ENCODE measurements at regions not wholly inside any gene's neighbourhood (a gene's known extent, or its start where the extent isn't known, plus 50 kb on each side); places are given as distances from the start of the nearest gene placed in this dataset.

DNA sequence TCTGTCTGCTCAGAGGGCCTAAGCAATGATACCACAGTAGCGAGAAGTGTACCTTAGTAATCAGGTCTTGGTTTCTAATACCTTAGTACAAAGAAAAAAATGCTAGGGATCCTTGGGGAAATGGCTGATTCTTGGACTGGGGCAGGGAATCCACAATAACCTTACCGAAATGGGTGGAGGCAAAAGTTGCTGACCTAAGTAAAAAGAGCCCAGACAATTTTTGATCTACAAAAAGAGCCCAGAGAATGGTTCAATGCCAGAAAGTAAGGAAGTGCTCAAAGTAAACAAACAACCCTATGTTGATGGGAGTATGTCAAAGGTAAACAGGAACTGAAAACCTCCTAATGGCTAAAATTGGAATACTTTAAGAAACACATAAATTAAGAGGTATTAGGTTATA is 130.1 kb upstream of the MAGEB18 start:
- TF ChIP-seq POLR2A (IDR thresholded peaks at IDR 0.05): no peak
- TF ChIP-seq EP300 (IDR thresholded peaks at IDR 0.05): no peak
- TF ChIP-seq, protein P1, sequence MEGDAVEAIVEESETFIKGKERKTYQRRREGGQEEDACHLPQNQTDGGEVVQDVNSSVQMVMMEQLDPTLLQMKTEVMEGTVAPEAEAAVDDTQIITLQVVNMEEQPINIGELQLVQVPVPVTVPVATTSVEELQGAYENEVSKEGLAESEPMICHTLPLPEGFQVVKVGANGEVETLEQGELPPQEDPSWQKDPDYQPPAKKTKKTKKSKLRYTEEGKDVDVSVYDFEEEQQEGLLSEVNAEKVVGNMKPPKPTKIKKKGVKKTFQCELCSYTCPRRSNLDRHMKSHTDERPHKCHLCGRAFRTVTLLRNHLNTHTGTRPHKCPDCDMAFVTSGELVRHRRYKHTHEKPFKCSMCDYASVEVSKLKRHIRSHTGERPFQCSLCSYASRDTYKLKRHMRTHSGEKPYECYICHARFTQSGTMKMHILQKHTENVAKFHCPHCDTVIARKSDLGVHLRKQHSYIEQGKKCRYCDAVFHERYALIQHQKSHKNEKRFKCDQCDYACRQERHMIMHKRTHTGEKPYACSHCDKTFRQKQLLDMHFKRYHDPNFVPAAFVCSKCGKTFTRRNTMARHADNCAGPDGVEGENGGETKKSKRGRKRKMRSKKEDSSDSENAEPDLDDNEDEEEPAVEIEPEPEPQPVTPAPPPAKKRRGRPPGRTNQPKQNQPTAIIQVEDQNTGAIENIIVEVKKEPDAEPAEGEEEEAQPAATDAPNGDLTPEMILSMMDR (IDR thresholded peaks at IDR 0.05): no peak
- TF ChIP-seq POLR2AphosphoS5 (IDR thresholded peaks at IDR 0.05): no peak
- Histone ChIP-seq H3K36me3 (no peaks in the 10 kb centered on the region), H3K4me1 (no peaks in the 10 kb centered on the region), H3K27me3 (no peaks in the 10 kb centered on the region), H3K4me3 (no peak overlapping the region), H3K9me3 (no peaks in the 10 kb centered on the region), H3K27ac (no peak overlapping the region)
- 76 to 79% methylated on average over 2 of the region's 2 CpGs for WGBS, 2 donors
- ATAC-seq (ENCODE audit: low FRiP score in 2 of 2) (no peak), DNase-seq (no peak)

GRCh38 chrX:26008691-26009090 is 129.5 kb upstream of the MAGEB18 start:
- no peak overlapping the region for H3K4me3 ChIP-seq
- no peak for ATAC-seq (ENCODE audit: low FRiP score in 2 of 2)
- TF ChIP-seq EP300 (IDR thresholded peaks at IDR 0.05): no peak
- TF ChIP-seq POLR2A (IDR thresholded peaks at IDR 0.05): no peak
- no peak for TF ChIP-seq POLR2AphosphoS5 (IDR thresholded peaks at IDR 0.05)
- TF ChIP-seq, protein P1 (IDR thresholded peaks at IDR 0.05): no peak
- no peaks in the 10 kb centered on the region for H3K9me3 ChIP-seq
- H3K27me3 ChIP-seq: no peaks in the 10 kb centered on the region
- WGBS, 2 donors: 42 to 85% methylated on average over 2 of the region's 2 CpGs
- no peak overlapping the region for H3K27ac ChIP-seq
- H3K4me1 ChIP-seq: no peaks in the 10 kb centered on the region
- no peak for DNase-seq
- H3K36me3 ChIP-seq: no peaks in the 10 kb centered on the region

DNA sequence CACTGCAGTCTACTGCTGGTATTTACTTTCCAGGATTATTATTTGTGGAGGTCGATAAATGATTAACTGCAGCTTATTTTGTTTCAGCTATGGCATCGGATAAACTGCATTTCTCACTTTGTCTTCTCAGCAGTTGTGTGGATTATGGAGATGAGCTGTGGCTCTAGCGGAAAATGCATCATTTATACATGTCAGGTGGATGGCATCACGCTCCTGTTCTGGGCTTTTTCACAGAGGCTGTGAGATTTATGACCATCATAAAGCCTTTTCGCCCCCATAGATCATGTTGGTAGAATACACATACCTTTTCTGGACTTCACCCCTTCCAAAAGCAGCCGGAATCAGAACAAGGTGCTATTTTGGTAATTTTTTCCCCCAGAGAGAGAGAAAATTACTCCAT is 118.8 kb upstream of the MAGEB18 start:
- 72 to 75% methylated on average over 6 of the region's 6 CpGs for WGBS, 2 donors
- Histone ChIP-seq H3K36me3 (no peaks in the 10 kb centered on the region), H3K9me3 (no peaks in the 10 kb centered on the region), H3K27me3 (no peaks in the 10 kb centered on the region), H3K4me1 (no peaks in the 10 kb centered on the region), H3K27ac (no peak overlapping the region), H3K4me3 (no peak overlapping the region)
- DNase-seq: no peak
- ATAC-seq (ENCODE audit: low FRiP score in 2 of 2): no peak
- TF ChIP-seq, protein P1 (IDR thresholded peaks at IDR 0.05): no peak
- TF ChIP-seq POLR2A (IDR thresholded peaks at IDR 0.05) (no peak), EP300 (IDR thresholded peaks at IDR 0.05) (no peak), POLR2AphosphoS5 (IDR thresholded peaks at IDR 0.05) (no peak)

- Histone ChIP-seq H3K36me3 (no peaks in the 10 kb centered on the region), H3K27me3 (no peaks in the 10 kb centered on the region), H3K27ac (no peak overlapping the region), H3K4me1 (no peaks in the 10 kb centered on the region), H3K4me3 (no peak overlapping the region), H3K9me3 (no peaks in the 10 kb centered on the region)
- ATAC-seq (ENCODE audit: low FRiP score in 2 of 2) (no peak), DNase-seq (no peak)
- TF ChIP-seq POLR2AphosphoS5 (IDR thresholded peaks at IDR 0.05): no peak
- TF ChIP-seq POLR2A (IDR thresholded peaks at IDR 0.05): no peak
- TF ChIP-seq, protein P1 (IDR thresholded peaks at IDR 0.05): no peak
- TF ChIP-seq EP300 (IDR thresholded peaks at IDR 0.05): no peak
- whole genome bisulfite sequencing, 2 donors: 59 to 69% methylated on average over 5 of the region's 5 CpGs
Measured at GRCh38 chrX:26026179-26026578, 112.0 kb upstream of the MAGEB18 start.

DNA sequence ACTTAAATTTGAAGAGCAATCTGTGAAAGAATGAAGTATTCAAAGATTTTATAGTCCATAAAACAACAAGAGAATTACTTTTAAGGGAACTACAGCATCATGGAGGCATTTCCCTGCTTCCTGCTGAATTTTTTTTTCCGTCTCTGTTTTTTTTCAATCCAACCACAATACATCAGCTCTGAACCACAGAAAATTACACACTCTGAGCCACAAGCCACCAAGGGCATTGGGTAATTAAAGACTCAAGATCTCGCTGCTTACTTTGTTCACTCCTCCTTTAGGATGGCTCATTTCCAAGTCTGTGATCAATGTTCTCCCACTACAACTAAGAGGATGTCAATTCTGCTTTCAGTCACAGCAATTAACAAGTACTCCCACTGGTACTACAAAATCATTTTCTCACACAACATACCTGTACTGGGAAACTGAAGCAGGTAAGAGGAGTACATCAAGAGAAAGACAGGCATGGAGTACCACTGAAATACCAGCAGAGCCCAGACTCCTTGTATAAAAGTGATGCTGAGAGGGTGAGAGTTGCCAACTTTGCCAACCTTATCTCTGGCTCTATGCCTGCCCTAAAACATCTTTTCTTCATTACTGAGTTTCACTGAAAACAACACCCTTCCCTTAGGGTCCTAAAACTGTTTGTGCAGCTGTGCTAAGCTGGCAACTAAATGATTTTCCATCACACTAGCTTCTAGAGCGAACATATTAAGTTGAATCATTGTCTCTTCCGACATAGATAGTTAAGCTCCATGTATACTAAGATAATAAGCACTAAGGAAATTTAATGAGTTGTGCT is 105.8 kb upstream of the MAGEB18 start:
- no peaks in the 10 kb centered on the region for H3K36me3 ChIP-seq
- no peak for TF ChIP-seq EP300 (IDR thresholded peaks at IDR 0.05)
- H3K27ac ChIP-seq: no peak overlapping the region
- ATAC-seq (ENCODE audit: low FRiP score in 2 of 2) (no peak), DNase-seq (no peak)
- H3K4me3 ChIP-seq: no peak overlapping the region
- WGBS, 2 donors: 55 to 68% methylated on average over 4 of the region's 4 CpGs
- no peaks in the 10 kb centered on the region for H3K9me3 ChIP-seq
- H3K4me1 ChIP-seq: no peaks in the 10 kb centered on the region
- H3K27me3 ChIP-seq: no peaks in the 10 kb centered on the region

Data from upper lobe of left lung (tissue), 6 donors.